ENCODE measurements at regions not wholly inside any gene's neighbourhood (a gene's known extent, or its start where the extent isn't known, plus 50 kb on each side); places are given as distances from the start of the nearest gene placed in this dataset.

DNA sequence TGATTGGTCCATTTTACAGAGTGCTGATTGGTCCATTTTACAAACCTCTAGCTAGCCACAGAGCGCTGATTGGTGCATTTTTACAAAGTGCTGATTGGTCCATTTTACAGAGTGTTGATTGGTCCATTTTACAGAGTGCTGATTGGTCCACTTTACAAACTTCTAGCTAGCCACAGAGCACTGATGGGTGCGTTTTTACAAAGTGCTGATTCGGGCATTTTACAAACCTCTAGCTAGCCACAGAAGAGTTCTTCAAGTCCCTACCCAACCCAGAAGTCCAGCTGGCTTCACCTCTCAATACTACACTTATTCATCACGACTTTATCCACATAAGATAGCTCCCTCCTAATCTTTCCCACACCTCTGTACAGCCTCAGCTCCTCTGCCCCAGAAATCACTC is 899.8 kb downstream of the TUSC7 start (continued):
- TF ChIP-seq, protein P1, sequence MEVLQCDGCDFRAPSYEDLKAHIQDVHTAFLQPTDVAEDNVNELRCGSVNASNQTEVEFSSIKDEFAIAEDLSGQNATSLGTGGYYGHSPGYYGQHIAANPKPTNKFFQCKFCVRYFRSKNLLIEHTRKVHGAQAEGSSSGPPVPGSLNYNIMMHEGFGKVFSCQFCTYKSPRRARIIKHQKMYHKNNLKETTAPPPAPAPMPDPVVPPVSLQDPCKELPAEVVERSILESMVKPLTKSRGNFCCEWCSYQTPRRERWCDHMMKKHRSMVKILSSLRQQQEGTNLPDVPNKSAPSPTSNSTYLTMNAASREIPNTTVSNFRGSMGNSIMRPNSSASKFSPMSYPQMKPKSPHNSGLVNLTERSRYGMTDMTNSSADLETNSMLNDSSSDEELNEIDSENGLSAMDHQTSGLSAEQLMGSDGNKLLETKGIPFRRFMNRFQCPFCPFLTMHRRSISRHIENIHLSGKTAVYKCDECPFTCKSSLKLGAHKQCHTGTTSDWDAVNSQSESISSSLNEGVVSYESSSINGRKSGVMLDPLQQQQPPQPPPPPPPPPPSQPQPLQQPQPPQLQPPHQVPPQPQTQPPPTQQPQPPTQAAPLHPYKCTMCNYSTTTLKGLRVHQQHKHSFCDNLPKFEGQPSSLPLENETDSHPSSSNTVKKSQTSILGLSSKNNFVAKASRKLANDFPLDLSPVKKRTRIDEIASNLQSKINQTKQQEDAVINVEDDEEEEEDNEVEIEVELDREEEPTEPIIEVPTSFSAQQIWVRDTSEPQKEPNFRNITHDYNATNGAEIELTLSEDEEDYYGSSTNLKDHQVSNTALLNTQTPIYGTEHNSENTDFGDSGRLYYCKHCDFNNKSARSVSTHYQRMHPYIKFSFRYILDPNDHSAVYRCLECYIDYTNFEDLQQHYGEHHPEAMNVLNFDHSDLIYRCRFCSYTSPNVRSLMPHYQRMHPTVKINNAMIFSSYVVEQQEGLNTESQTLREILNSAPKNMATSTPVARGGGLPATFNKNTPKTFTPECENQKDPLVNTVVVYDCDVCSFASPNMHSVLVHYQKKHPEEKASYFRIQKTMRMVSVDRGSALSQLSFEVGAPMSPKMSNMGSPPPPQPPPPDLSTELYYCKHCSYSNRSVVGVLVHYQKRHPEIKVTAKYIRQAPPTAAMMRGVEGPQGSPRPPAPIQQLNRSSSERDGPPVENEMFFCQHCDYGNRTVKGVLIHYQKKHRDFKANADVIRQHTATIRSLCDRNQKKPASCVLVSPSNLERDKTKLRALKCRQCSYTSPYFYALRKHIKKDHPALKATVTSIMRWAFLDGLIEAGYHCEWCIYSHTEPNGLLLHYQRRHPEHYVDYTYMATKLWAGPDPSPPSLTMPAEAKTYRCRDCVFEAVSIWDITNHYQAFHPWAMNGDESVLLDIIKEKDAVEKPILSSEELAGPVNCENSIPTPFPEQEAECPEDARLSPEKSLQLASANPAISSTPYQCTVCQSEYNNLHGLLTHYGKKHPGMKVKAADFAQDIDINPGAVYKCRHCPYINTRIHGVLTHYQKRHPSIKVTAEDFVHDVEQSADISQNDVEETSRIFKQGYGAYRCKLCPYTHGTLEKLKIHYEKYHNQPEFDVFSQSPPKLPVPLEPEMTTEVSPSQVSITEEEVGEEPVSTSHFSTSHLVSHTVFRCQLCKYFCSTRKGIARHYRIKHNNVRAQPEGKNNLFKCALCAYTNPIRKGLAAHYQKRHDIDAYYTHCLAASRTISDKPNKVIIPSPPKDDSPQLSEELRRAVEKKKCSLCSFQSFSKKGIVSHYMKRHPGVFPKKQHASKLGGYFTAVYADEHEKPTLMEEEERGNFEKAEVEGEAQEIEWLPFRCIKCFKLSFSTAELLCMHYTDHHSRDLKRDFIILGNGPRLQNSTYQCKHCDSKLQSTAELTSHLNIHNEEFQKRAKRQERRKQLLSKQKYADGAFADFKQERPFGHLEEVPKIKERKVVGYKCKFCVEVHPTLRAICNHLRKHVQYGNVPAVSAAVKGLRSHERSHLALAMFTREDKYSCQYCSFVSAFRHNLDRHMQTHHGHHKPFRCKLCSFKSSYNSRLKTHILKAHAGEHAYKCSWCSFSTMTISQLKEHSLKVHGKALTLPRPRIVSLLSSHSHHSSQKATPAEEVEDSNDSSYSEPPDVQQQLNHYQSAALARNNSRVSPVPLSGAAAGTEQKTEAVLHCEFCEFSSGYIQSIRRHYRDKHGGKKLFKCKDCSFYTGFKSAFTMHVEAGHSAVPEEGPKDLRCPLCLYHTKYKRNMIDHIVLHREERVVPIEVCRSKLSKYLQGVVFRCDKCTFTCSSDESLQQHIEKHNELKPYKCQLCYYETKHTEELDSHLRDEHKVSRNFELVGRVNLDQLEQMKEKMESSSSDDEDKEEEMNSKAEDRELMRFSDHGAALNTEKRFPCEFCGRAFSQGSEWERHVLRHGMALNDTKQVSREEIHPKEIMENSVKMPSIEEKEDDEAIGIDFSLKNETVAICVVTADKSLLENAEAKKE (CRISPR knock-in tag; IDR thresholded peaks at IDR 0.05) = no peak
- TF ChIP-seq, protein P2, sequence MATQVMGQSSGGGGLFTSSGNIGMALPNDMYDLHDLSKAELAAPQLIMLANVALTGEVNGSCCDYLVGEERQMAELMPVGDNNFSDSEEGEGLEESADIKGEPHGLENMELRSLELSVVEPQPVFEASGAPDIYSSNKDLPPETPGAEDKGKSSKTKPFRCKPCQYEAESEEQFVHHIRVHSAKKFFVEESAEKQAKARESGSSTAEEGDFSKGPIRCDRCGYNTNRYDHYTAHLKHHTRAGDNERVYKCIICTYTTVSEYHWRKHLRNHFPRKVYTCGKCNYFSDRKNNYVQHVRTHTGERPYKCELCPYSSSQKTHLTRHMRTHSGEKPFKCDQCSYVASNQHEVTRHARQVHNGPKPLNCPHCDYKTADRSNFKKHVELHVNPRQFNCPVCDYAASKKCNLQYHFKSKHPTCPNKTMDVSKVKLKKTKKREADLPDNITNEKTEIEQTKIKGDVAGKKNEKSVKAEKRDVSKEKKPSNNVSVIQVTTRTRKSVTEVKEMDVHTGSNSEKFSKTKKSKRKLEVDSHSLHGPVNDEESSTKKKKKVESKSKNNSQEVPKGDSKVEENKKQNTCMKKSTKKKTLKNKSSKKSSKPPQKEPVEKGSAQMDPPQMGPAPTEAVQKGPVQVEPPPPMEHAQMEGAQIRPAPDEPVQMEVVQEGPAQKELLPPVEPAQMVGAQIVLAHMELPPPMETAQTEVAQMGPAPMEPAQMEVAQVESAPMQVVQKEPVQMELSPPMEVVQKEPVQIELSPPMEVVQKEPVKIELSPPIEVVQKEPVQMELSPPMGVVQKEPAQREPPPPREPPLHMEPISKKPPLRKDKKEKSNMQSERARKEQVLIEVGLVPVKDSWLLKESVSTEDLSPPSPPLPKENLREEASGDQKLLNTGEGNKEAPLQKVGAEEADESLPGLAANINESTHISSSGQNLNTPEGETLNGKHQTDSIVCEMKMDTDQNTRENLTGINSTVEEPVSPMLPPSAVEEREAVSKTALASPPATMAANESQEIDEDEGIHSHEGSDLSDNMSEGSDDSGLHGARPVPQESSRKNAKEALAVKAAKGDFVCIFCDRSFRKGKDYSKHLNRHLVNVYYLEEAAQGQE (IDR thresholded peaks at IDR 0.05; ENCODE audit: unreplicated experiment) = no peak
- TF ChIP-seq NANOG (IDR thresholded peaks at IDR 0.05; ENCODE audit: borderline replicate concordance) (no peak), STAT1 (IDR thresholded peaks at IDR 0.05; ENCODE audit: unreplicated experiment) (no peak)

DNA sequence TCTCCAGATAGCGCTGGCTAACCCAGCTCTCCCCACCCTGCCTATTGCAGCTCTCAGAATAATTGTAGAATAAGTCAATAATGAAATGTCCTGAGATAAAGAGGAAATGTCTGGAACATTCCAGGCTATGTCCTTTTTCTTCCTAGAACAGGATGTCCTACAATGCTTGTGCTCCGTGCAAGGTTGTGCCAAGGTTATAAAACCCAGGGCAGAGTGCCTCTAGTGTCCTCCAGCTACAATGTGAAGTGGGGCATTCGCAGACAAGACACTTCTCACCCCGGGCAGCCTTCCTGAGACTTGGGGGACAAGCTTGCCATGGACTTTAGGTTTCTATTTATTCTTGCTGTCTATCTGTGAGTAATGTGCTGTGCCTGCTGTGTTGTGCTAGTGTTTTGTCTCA is 900.6 kb downstream of the TUSC7 start:
- no peak overlapping the region for H3K27ac ChIP-seq (ENCODE audit: low read depth)
- no peaks in the 10 kb centered on the region for H3K27me3 ChIP-seq (ENCODE audit: insufficient read depth)
- H4K20me1 ChIP-seq (replicated peaks; ENCODE audit: insufficient read depth) = no peaks in the 10 kb centered on the region
- H3K9me3 Mint-ChIP-seq = peaks cover 6% of the 10 kb centered on the region; the same call in 2 of the 3 replicates
- ATAC-seq (no peak), DNase-seq (ENCODE audit: low spot score) (no peak)
- peaks cover 3% of the 10 kb centered on the region; the same call in 1 of the 2 replicates for H3K9me2 ChIP-seq (ENCODE audit: insufficient read depth)
- peaks cover 10% of the 10 kb centered on the region for H3K4me1 Mint-ChIP-seq
- no peaks in the 10 kb centered on the region for H3K36me3 Mint-ChIP-seq (ENCODE audit: low read depth)
- H3K4me3 Mint-ChIP-seq = no peak overlapping the region
- H3K4me3 ChIP-seq = no peak overlapping the region
- no peak overlapping the region for H2AFZ ChIP-seq
- no peak overlapping the region for H3K27ac Mint-ChIP-seq
- no peaks in the 10 kb centered on the region for H3K79me2 ChIP-seq (replicated peaks; ENCODE audit: insufficient read depth)
- no peak overlapping the region for H3K4me2 ChIP-seq
- H3K4me1 ChIP-seq (ENCODE audit: insufficient read depth) = no peaks in the 10 kb centered on the region
- H3K36me3 ChIP-seq (ENCODE audit: insufficient read depth) = no peaks in the 10 kb centered on the region
- no peak for TF ChIP-seq NANOG (IDR thresholded peaks at IDR 0.05; ENCODE audit: borderline replicate concordance)
- no peak for TF ChIP-seq EZH2phosphoT487 (IDR thresholded peaks at IDR 0.05; ENCODE audit: unreplicated experiment)
- no peak for TF ChIP-seq STAT1 (IDR thresholded peaks at IDR 0.05; ENCODE audit: unreplicated experiment)
- TF ChIP-seq, protein P3, sequence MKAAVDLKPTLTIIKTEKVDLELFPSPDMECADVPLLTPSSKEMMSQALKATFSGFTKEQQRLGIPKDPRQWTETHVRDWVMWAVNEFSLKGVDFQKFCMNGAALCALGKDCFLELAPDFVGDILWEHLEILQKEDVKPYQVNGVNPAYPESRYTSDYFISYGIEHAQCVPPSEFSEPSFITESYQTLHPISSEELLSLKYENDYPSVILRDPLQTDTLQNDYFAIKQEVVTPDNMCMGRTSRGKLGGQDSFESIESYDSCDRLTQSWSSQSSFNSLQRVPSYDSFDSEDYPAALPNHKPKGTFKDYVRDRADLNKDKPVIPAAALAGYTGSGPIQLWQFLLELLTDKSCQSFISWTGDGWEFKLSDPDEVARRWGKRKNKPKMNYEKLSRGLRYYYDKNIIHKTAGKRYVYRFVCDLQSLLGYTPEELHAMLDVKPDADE (IDR thresholded peaks at IDR 0.05) = no peak
- TF ChIP-seq, protein P4, sequence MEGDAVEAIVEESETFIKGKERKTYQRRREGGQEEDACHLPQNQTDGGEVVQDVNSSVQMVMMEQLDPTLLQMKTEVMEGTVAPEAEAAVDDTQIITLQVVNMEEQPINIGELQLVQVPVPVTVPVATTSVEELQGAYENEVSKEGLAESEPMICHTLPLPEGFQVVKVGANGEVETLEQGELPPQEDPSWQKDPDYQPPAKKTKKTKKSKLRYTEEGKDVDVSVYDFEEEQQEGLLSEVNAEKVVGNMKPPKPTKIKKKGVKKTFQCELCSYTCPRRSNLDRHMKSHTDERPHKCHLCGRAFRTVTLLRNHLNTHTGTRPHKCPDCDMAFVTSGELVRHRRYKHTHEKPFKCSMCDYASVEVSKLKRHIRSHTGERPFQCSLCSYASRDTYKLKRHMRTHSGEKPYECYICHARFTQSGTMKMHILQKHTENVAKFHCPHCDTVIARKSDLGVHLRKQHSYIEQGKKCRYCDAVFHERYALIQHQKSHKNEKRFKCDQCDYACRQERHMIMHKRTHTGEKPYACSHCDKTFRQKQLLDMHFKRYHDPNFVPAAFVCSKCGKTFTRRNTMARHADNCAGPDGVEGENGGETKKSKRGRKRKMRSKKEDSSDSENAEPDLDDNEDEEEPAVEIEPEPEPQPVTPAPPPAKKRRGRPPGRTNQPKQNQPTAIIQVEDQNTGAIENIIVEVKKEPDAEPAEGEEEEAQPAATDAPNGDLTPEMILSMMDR (conservative IDR thresholded peaks at IDR 0.05; ENCODE audit: low read depth in 2 of 2) = no peak
- no peak for TF ChIP-seq JUNB (IDR thresholded peaks at IDR 0.05; ENCODE audit: unreplicated experiment)
- TF ChIP-seq ZNF331 (CRISPR knock-in tag; IDR thresholded peaks at IDR 0.05; ENCODE audit: low read depth) = no peak
- TF ChIP-seq ZNF114 (CRISPR knock-in tag; IDR thresholded peaks at IDR 0.05) = no peak
- no peak for TF ChIP-seq POLR2AphosphoS5 (IDR thresholded peaks at IDR 0.05; ENCODE audit: low read depth)
- H3K27me3 Mint-ChIP-seq (ENCODE audit: insufficient read depth, low read depth, poor library complexity) = no peaks in the 10 kb centered on the region
- H3F3A ChIP-seq (replicated peaks; ENCODE audit: low read depth) = no peaks in the 10 kb centered on the region

All from GM23338 (cell line).